Neural progenitor cell (in vitro differentiated cells): ENCODE measurements at regions not wholly inside any gene's neighbourhood (a gene's known extent, or its start where the extent isn't known, plus 50 kb on each side); places are given as distances from the start of the nearest gene placed in this dataset.
A peak's percentile ranks its signal among the peaks of the same experiment; 100 is the strongest.
"Not testable (repeated sequence)": the region's sequence is repeated elsewhere in the genome, so short reads cannot be mapped to it uniquely, and the experiment has no call there.

Source experiments
- DNase-seq: peaks from one replicate; pipeline ENCODE4 v3.0.0-alpha.2; 2016; ENCODE audit warnings: low spot score
- H2AFZ ChIP-seq: fragments of 200-600 bp; sonication (generic); replicated peaks from 2 replicates; pipeline ENCODE4 v1.6.1; 2016; ENCODE audit warnings: antibody characterized with exemption
- H3F3A ChIP-seq: fragments of 200-600 bp; sonication (generic); 2 replicates; pipeline ENCODE4 v1.6.1; 2016; ENCODE audit warnings: antibody characterized with exemption, low read depth
- H3K27ac ChIP-seq: fragments of 200-600 bp; sonication (generic); 2 replicates; pipeline ENCODE4 v1.5.1; 2016; ENCODE audit warnings: mild to moderate bottlenecking
- H3K27me3 ChIP-seq: fragments of 200-600 bp; sonication (generic); 2 replicates; pipeline ENCODE4 v1.6.1; 2016; ENCODE audit warnings: mild to moderate bottlenecking, moderate library complexity
- H3K36me3 ChIP-seq: fragments of 200-600 bp; sonication (generic); 2 replicates; pipeline ENCODE4 v1.5.1; 2016
- H3K4me1 ChIP-seq: fragments of 200-600 bp; sonication (generic); 2 replicates; pipeline ENCODE4 v1.6.1; 2016; ENCODE audit warnings: mixed run types
- H3K4me2 ChIP-seq: fragments of 200-600 bp; sonication (generic); 2 replicates; pipeline ENCODE4 v1.6.1; 2016
- H3K4me3 ChIP-seq: fragments of 200-600 bp; sonication (generic); 2 replicates; pipeline ENCODE4 v1.5.1; 2016
- H3K79me2 ChIP-seq: fragments of 200-600 bp; sonication (generic); 2 replicates; pipeline ENCODE4 v1.6.1; 2016; ENCODE audit warnings: low read depth
- H3K9ac ChIP-seq: fragments of 200-600 bp; sonication (generic); 2 replicates; pipeline ENCODE4 v1.6.1; 2016
- H3K9me3 ChIP-seq: fragments of 200-600 bp; sonication (generic); 2 replicates; pipeline ENCODE4 v1.5.1; 2016; ENCODE audit warnings: low read depth
- H4K20me1 ChIP-seq: fragments of 200-600 bp; sonication (generic); 2 replicates; pipeline ENCODE4 v1.6.1; 2016; ENCODE audit warnings: low read depth
- H3K27ac Mint-ChIP-seq: 3 replicates; pipeline ENCODE4 v1.8.0; 2021; ENCODE audit warnings: mixed read lengths
- H3K27me3 Mint-ChIP-seq: 2 replicates; pipeline ENCODE4 v1.8.0; 2022; ENCODE audit warnings: low read depth, mild to moderate bottlenecking, inconsistent platforms, moderate library complexity, mixed read lengths; ENCODE audit not compliant: insufficient read depth
- H3K36me3 Mint-ChIP-seq: 3 replicates; pipeline ENCODE4 v1.8.0; 2021; ENCODE audit warnings: mixed read lengths
- H3K4me1 Mint-ChIP-seq: 3 replicates; pipeline ENCODE4 v1.8.0; 2021; ENCODE audit warnings: mixed read lengths
- H3K4me3 Mint-ChIP-seq: 3 replicates; pipeline ENCODE4 v1.8.0; 2021; ENCODE audit warnings: mild to moderate bottlenecking, moderate library complexity, mixed read lengths
- H3K9me3 Mint-ChIP-seq: 3 replicates; pipeline ENCODE4 v1.8.0; 2020; ENCODE audit warnings: mixed read lengths
- CTCF ChIP-seq: fragments of 200-600 bp; sonication (generic); IDR thresholded peaks from 2 replicates; pipeline ENCODE4 v1.5.1; 2017; ENCODE audit warnings: antibody characterized with exemption, mild to moderate bottlenecking
- EZH2 ChIP-seq: fragments of 200-600 bp; sonication (generic); IDR thresholded peaks from 2 replicates; pipeline ENCODE4 v1.6.1; 2017; ENCODE audit warnings: antibody characterized with exemption, mild to moderate bottlenecking, moderate library complexity
- EZH2phosphoT487 ChIP-seq: fragments of 200-600 bp; sonication (generic); IDR thresholded peaks from 2 replicates; pipeline ENCODE4 v1.6.1; 2017; ENCODE audit warnings: antibody characterized with exemption

- no peaks in the 10 kb centered on the region for H3K27me3 ChIP-seq
- H3K27ac ChIP-seq, result no peak overlapping the region
- H3K36me3 ChIP-seq, result no peaks in the 10 kb centered on the region
- H3K9ac ChIP-seq, result no peak overlapping the region
- DNase-seq, result no peak
- no peaks in the 10 kb centered on the region for H3K79me2 ChIP-seq
- no peaks in the 10 kb centered on the region for H3K36me3 Mint-ChIP-seq
- no peaks in the 10 kb centered on the region for H3K4me1 Mint-ChIP-seq
- no peaks in the 10 kb centered on the region for H3K9me3 Mint-ChIP-seq
- H3F3A ChIP-seq, result no peaks in the 10 kb centered on the region
- H3K4me1 ChIP-seq, result no peaks in the 10 kb centered on the region
- H2AFZ ChIP-seq, result peak overlapping the region; percentile 18
- H3K4me3 ChIP-seq, result no peak overlapping the region
- no peak overlapping the region for H3K4me3 Mint-ChIP-seq
- no peaks in the 10 kb centered on the region for H3K27me3 Mint-ChIP-seq
- TF ChIP-seq EZH2 (no peak), CTCF (no peak), EZH2phosphoT487 (no peak)
- no peak overlapping the region for H3K4me2 ChIP-seq
- no peaks in the 10 kb centered on the region for H4K20me1 ChIP-seq
- H3K9me3 ChIP-seq, result no peaks in the 10 kb centered on the region
- H3K27ac Mint-ChIP-seq, result no peak overlapping the region
Observed at GRCh38 chr20:40006168-40006860, 682.7 kb downstream of the MAFB start.

GRCh38 chr20:40004092-40004491 lies 684.9 kb downstream of the MAFB start:
- H3K36me3 ChIP-seq, H2AFZ ChIP-seq, H3K4me1 Mint-ChIP-seq, H3K4me3 ChIP-seq, H4K20me1 ChIP-seq, H3K9ac ChIP-seq, H3K27ac Mint-ChIP-seq, H3K27me3 Mint-ChIP-seq, H3K27ac ChIP-seq, H3F3A ChIP-seq, H3K4me2 ChIP-seq, H3K9me3 ChIP-seq, H3K27me3 ChIP-seq, H3K4me3 Mint-ChIP-seq, DNase-seq, H3K36me3 Mint-ChIP-seq, H3K9me3 Mint-ChIP-seq, H3K79me2 ChIP-seq, H3K4me1 ChIP-seq: not testable (repeated sequence)

- no peaks in the 10 kb centered on the region for H3K36me3 Mint-ChIP-seq
- peaks cover 6% of the 10 kb centered on the region for H3K9me3 Mint-ChIP-seq
- Histone ChIP-seq H3K9me3 (no peaks in the 10 kb centered on the region), H3K36me3 (no peaks in the 10 kb centered on the region), H3F3A (no peaks in the 10 kb centered on the region), H3K79me2 (no peaks in the 10 kb centered on the region), H3K4me3 (no peak overlapping the region), H3K27ac (no peak overlapping the region), H2AFZ (no peak overlapping the region), H3K4me1 (no peaks in the 10 kb centered on the region), H3K4me2 (no peak overlapping the region), H4K20me1 (no peaks in the 10 kb centered on the region), H3K9ac (no peak overlapping the region), H3K27me3 (no peaks in the 10 kb centered on the region)
- no peaks in the 10 kb centered on the region for H3K27me3 Mint-ChIP-seq
- TF ChIP-seq CTCF (no peak), EZH2phosphoT487 (no peak), EZH2 (no peak)
- no peak overlapping the region for H3K4me3 Mint-ChIP-seq
- no peak for DNase-seq
- no peaks in the 10 kb centered on the region for H3K4me1 Mint-ChIP-seq
- H3K27ac Mint-ChIP-seq, result no peak overlapping the region
Observed at GRCh38 chr20:39993742-39994141, 695.3 kb downstream of the MAFB start.

GRCh38 chr20:39990692-39991091 lies 698.3 kb downstream of the MAFB start:
- TF ChIP-seq EZH2 (no peak), CTCF (no peak), EZH2phosphoT487 (no peak)
- H3K9me3 Mint-ChIP-seq, result peaks cover 6% of the 10 kb centered on the region
- H2AFZ ChIP-seq, result no peak overlapping the region
- no peaks in the 10 kb centered on the region for H3K36me3 ChIP-seq
- H3K9me3 ChIP-seq, result no peaks in the 10 kb centered on the region
- no peak overlapping the region for H3K4me3 ChIP-seq
- peaks cover 17% of the 10 kb centered on the region for H3F3A ChIP-seq
- no peaks in the 10 kb centered on the region for H3K27me3 Mint-ChIP-seq
- no peaks in the 10 kb centered on the region for H3K79me2 ChIP-seq
- H3K27ac Mint-ChIP-seq, result no peak overlapping the region
- no peak overlapping the region for H3K4me2 ChIP-seq
- H3K4me3 Mint-ChIP-seq, result no peak overlapping the region
- no peak overlapping the region for H3K27ac ChIP-seq
- peaks cover 12% of the 10 kb centered on the region for H3K4me1 Mint-ChIP-seq
- no peaks in the 10 kb centered on the region for H3K36me3 Mint-ChIP-seq
- no peak for DNase-seq
- no peak overlapping the region for H3K9ac ChIP-seq
- H3K27me3 ChIP-seq, result no peaks in the 10 kb centered on the region
- H3K4me1 ChIP-seq, result peaks cover 20% of the 10 kb centered on the region
- H4K20me1 ChIP-seq, result no peaks in the 10 kb centered on the region
